ENCODE measurements at regions not wholly inside any gene's neighbourhood (a gene's known extent, or its start where the extent isn't known, plus 50 kb on each side); places are given as distances from the start of the nearest gene placed in this dataset.

GRCh38 chr5:4230471-4230785 is 634.8 kb downstream of the IRX1 start:
- Mint-ChIP-seq H3K4me1 (ENCODE audit: low read depth in 2 of 2) (no peaks in the 10 kb centered on the region), H3K9me3 (peaks cover 11 to 15% of the 10 kb centered on the region in 2 donors), H3K36me3 (ENCODE audit: insufficient read depth) (no peaks in the 10 kb centered on the region), H3K27ac (no peak overlapping the region), H3K4me3 (no peak overlapping the region), H3K27me3 (no peaks in the 10 kb centered on the region)
- no peak for DNase-seq
- no peak for ATAC-seq (replicated peaks)

GRCh38 chr5:4230786-4231641 is 635.4 kb downstream of the IRX1 start:
- Mint-ChIP-seq H3K27ac (no peak overlapping the region), H3K9me3 (peaks cover 11 to 15% of the 10 kb centered on the region in 2 donors), H3K27me3 (no peaks in the 10 kb centered on the region), H3K4me1 (ENCODE audit: low read depth in 2 of 2) (no peaks in the 10 kb centered on the region), H3K4me3 (no peak overlapping the region), H3K36me3 (ENCODE audit: insufficient read depth) (no peaks in the 10 kb centered on the region)
- no peak for ATAC-seq (replicated peaks)
- no peak for DNase-seq

GRCh38 chr5:4232084-4232483 is 636.5 kb downstream of the IRX1 start:
- DNase-seq (no peak), ATAC-seq (replicated peaks) (no peak)
- Mint-ChIP-seq H3K4me1 (ENCODE audit: low read depth in 2 of 2) (no peaks in the 10 kb centered on the region), H3K27ac (no peak overlapping the region), H3K36me3 (ENCODE audit: insufficient read depth) (no peaks in the 10 kb centered on the region), H3K27me3 (no peaks in the 10 kb centered on the region), H3K4me3 (no peak overlapping the region), H3K9me3 (peaks cover 11 to 15% of the 10 kb centered on the region in 2 donors)

- H3K27ac Mint-ChIP-seq, result no peak overlapping the region
- H3K36me3 Mint-ChIP-seq (ENCODE audit: insufficient read depth), result no peaks in the 10 kb centered on the region
- DNase-seq (no peak), ATAC-seq (replicated peaks) (no peak)
- H3K27me3 Mint-ChIP-seq, result no peaks in the 10 kb centered on the region
- H3K4me3 Mint-ChIP-seq, result no peak overlapping the region
- H3K9me3 Mint-ChIP-seq, result peaks cover 11 to 19% of the 10 kb centered on the region in 2 donors
- no peaks in the 10 kb centered on the region for H3K4me1 Mint-ChIP-seq (ENCODE audit: low read depth in 2 of 2)
These were observed 638.0 kb downstream of the IRX1 start for GRCh38 chr5:4233671-4234070.

GRCh38 chr5:4243479-4244264 is 648.0 kb downstream of the IRX1 start:
- Mint-ChIP-seq H3K4me3 (no peak overlapping the region), H3K9me3 (peaks cover 10 to 11% of the 10 kb centered on the region in 2 donors), H3K36me3 (ENCODE audit: insufficient read depth) (no peaks in the 10 kb centered on the region), H3K27ac (no peak overlapping the region), H3K27me3 (no peaks in the 10 kb centered on the region), H3K4me1 (ENCODE audit: low read depth in 2 of 2) (no peaks in the 10 kb centered on the region)
- ATAC-seq (replicated peaks), result no peak
- no peak for DNase-seq

- peaks cover 5 to 10% of the 10 kb centered on the region in 2 donors for H3K9me3 Mint-ChIP-seq
- no peak for ATAC-seq (replicated peaks)
- H3K36me3 Mint-ChIP-seq (ENCODE audit: insufficient read depth), result no peaks in the 10 kb centered on the region
- no peaks in the 10 kb centered on the region for H3K27me3 Mint-ChIP-seq
- H3K4me1 Mint-ChIP-seq (ENCODE audit: low read depth in 2 of 2), result no peaks in the 10 kb centered on the region
- no peak for DNase-seq
- no peak overlapping the region for H3K4me3 Mint-ChIP-seq
- no peak overlapping the region for H3K27ac Mint-ChIP-seq
These were observed 648.7 kb downstream of the IRX1 start for GRCh38 chr5:4244306-4244705.

GRCh38 chr5:4245076-4245475 is 649.4 kb downstream of the IRX1 start:
- ATAC-seq (replicated peaks), result no peak
- Mint-ChIP-seq H3K27me3 (no peaks in the 10 kb centered on the region), H3K27ac (no peak overlapping the region), H3K4me3 (no peak overlapping the region), H3K36me3 (ENCODE audit: insufficient read depth) (no peaks in the 10 kb centered on the region), H3K4me1 (ENCODE audit: low read depth in 2 of 2) (no peaks in the 10 kb centered on the region), H3K9me3 (peaks cover 5 to 11% of the 10 kb centered on the region in 2 donors)
- DNase-seq, result no peak

- Mint-ChIP-seq H3K4me1 (ENCODE audit: low read depth in 2 of 2) (no peaks in the 10 kb centered on the region), H3K4me3 (no peak overlapping the region), H3K27ac (no peak overlapping the region), H3K36me3 (ENCODE audit: insufficient read depth) (no peaks in the 10 kb centered on the region), H3K27me3 (no peaks in the 10 kb centered on the region), H3K9me3 (peaks cover 5 to 14% of the 10 kb centered on the region in 2 donors)
- DNase-seq (no peak), ATAC-seq (replicated peaks) (no peak)
These were observed 649.9 kb downstream of the IRX1 start for GRCh38 chr5:4245511-4245910.

GRCh38 chr5:4246447-4246846 is 650.8 kb downstream of the IRX1 start:
- H3K36me3 Mint-ChIP-seq (ENCODE audit: insufficient read depth), result no peaks in the 10 kb centered on the region
- peaks cover 6 to 15% of the 10 kb centered on the region in 2 donors for H3K9me3 Mint-ChIP-seq
- ATAC-seq (replicated peaks) (no peak), DNase-seq (no peak)
- no peaks in the 10 kb centered on the region for H3K27me3 Mint-ChIP-seq
- H3K4me1 Mint-ChIP-seq (ENCODE audit: low read depth in 2 of 2), result no peaks in the 10 kb centered on the region
- H3K4me3 Mint-ChIP-seq, result no peak overlapping the region
- no peak overlapping the region for H3K27ac Mint-ChIP-seq

GRCh38 chr5:4250254-4250653 is 654.6 kb downstream of the IRX1 start:
- no peak overlapping the region for H3K4me3 Mint-ChIP-seq
- no peaks in the 10 kb centered on the region for H3K36me3 Mint-ChIP-seq (ENCODE audit: insufficient read depth)
- DNase-seq (no peak), ATAC-seq (replicated peaks) (no peak)
- H3K9me3 Mint-ChIP-seq, result peaks cover 11 to 17% of the 10 kb centered on the region in 2 donors
- H3K27me3 Mint-ChIP-seq, result no peaks in the 10 kb centered on the region
- no peak overlapping the region for H3K27ac Mint-ChIP-seq
- no peaks in the 10 kb centered on the region for H3K4me1 Mint-ChIP-seq (ENCODE audit: low read depth in 2 of 2)

- Mint-ChIP-seq H3K27ac (no peak overlapping the region), H3K4me1 (ENCODE audit: low read depth in 2 of 2) (no peaks in the 10 kb centered on the region), H3K9me3 (peaks cover 12 to 14% of the 10 kb centered on the region in 2 donors), H3K36me3 (ENCODE audit: insufficient read depth) (no peaks in the 10 kb centered on the region), H3K27me3 (no peaks in the 10 kb centered on the region), H3K4me3 (no peak overlapping the region)
- ATAC-seq (replicated peaks), result no peak
- DNase-seq, result no peak
These were observed 656.8 kb downstream of the IRX1 start for GRCh38 chr5:4252385-4252784.

GRCh38 chr5:4254736-4255135 is 659.1 kb downstream of the IRX1 start:
- ATAC-seq (replicated peaks), result no peak
- DNase-seq, result no peak
- H3K36me3 Mint-ChIP-seq (ENCODE audit: insufficient read depth), result no peaks in the 10 kb centered on the region
- H3K4me3 Mint-ChIP-seq, result no peak overlapping the region
- H3K4me1 Mint-ChIP-seq (ENCODE audit: low read depth in 2 of 2), result no peaks in the 10 kb centered on the region
- peaks cover 12 to 14% of the 10 kb centered on the region in 2 donors for H3K9me3 Mint-ChIP-seq
- no peaks in the 10 kb centered on the region for H3K27me3 Mint-ChIP-seq
- H3K27ac Mint-ChIP-seq, result no peak overlapping the region

GRCh38 chr5:4255441-4255840 is 659.8 kb downstream of the IRX1 start:
- H3K27ac Mint-ChIP-seq, result no peak overlapping the region
- H3K36me3 Mint-ChIP-seq (ENCODE audit: insufficient read depth), result no peaks in the 10 kb centered on the region
- no peaks in the 10 kb centered on the region for H3K4me1 Mint-ChIP-seq (ENCODE audit: low read depth in 2 of 2)
- DNase-seq, result no peak
- H3K9me3 Mint-ChIP-seq, result peaks cover 15 to 17% of the 10 kb centered on the region in 2 donors
- ATAC-seq (replicated peaks), result no peak
- no peaks in the 10 kb centered on the region for H3K27me3 Mint-ChIP-seq
- no peak overlapping the region for H3K4me3 Mint-ChIP-seq

GRCh38 chr5:4258170-4258569 is 662.5 kb downstream of the IRX1 start:
- no peak for DNase-seq
- H3K9me3 Mint-ChIP-seq, result peaks cover 12 to 21% of the 10 kb centered on the region in 2 donors
- no peak for ATAC-seq (replicated peaks)
- H3K27ac Mint-ChIP-seq, result no peak overlapping the region
- no peaks in the 10 kb centered on the region for H3K36me3 Mint-ChIP-seq (ENCODE audit: insufficient read depth)
- H3K27me3 Mint-ChIP-seq, result no peaks in the 10 kb centered on the region
- H3K4me1 Mint-ChIP-seq (ENCODE audit: low read depth in 2 of 2), result no peaks in the 10 kb centered on the region
- H3K4me3 Mint-ChIP-seq, result no peak overlapping the region

Measured in effector memory CD8-positive, alpha-beta T cell (primary cell).